Spleen (tissue), 11 donors: ENCODE measurements at regions not wholly inside any gene's neighbourhood (a gene's known extent, or its start where the extent isn't known, plus 50 kb on each side); places are given as distances from the start of the nearest gene placed in this dataset.

Experiments
- DNase-seq: peaks from one replicate; pipeline ENCODE4 v3.0.0-alpha.2; 2020
- H3K27ac ChIP-seq, 8 donors: fragments of 200-600 bp; sonication (generic) in 7 of 8; 1 replicate in 4 of 8; 2 replicates in 4 of 8; pipeline versions ENCODE4 v1.5.0 to v1.8.0; 2016 to 2021; ENCODE audit warnings: inconsistent platforms in 4 of 8, mild to moderate bottlenecking in 4 of 8, moderate library complexity in 1 of 8
- H3K27me3 ChIP-seq, 7 donors: fragments of 200-600 bp; sonication (generic) in 6 of 7; replicated peaks in 1 of 7; 1 replicate in 4 of 7; 2 replicates in 3 of 7; pipeline versions ENCODE4 v1.5.0 to v1.8.0; 2016 to 2021; ENCODE audit warnings: inconsistent platforms in 3 of 7, mild to moderate bottlenecking in 1 of 7
- H3K36me3 ChIP-seq, 6 donors: fragments of 200-600 bp; sonication (generic) in 5 of 6; 1 replicate in 4 of 6; 2 replicates in 2 of 6; pipeline versions ENCODE4 v1.5.0 to v1.8.0; 2016 to 2021; ENCODE audit warnings: inconsistent platforms in 2 of 6
- H3K4me1 ChIP-seq, 6 donors: fragments of 200-600 bp; sonication (generic) in 5 of 6; 1 replicate in 3 of 6; 2 replicates in 3 of 6; pipeline versions ENCODE4 v1.5.0 to v1.8.0; 2016 to 2021; ENCODE audit warnings: inconsistent platforms in 3 of 6
- H3K4me3 ChIP-seq, 8 donors: fragments of 200-600 bp; sonication (generic) in 7 of 8; 1 replicate in 4 of 8; 2 replicates in 4 of 8; pipeline versions ENCODE4 v1.5.0 to v1.8.0; 2016 to 2021; ENCODE audit warnings: inconsistent platforms in 4 of 8, mild to moderate bottlenecking in 4 of 8, moderate library complexity in 2 of 8
- H3K9me3 ChIP-seq, 8 donors: fragments of 200-600 bp; sonication (generic) in 7 of 8; 1 replicate in 4 of 8; 2 replicates in 4 of 8; pipeline versions ENCODE4 v1.5.0 to v1.8.0; 2016 to 2021; ENCODE audit warnings: inconsistent platforms in 4 of 8
- CTCF ChIP-seq, 11 experiments: fragments of 200-600 bp in 7 of 11; fragments of 450-650 bp in 4 of 11; sonication (generic) in 4 of 11; IDR thresholded peaks in 8 of 11; conservative IDR thresholded peaks in 3 of 11; 1 replicate in 7 of 11; 2 replicates in 4 of 11; pipeline versions ENCODE4 v1.4.0 to v1.8.0; 2016 to 2021; ENCODE audit warnings: antibody characterized with exemption in 11 of 11, inconsistent platforms in 4 of 11, mild to moderate bottlenecking in 1 of 11
- POLR2A ChIP-seq, 3 donors: fragments of 450-650 bp; IDR thresholded peaks; one replicate each; pipeline ENCODE4 v1.5.1; 2017; ENCODE audit warnings: antibody characterized with exemption in 3 of 3, mild to moderate bottlenecking in 1 of 3
- POLR2AphosphoS5 ChIP-seq, 3 donors: sonication (generic); formaldehyde crosslinking; IDR thresholded peaks; one replicate each; pipeline ENCODE4 v1.5.1; 2017; ENCODE audit warnings: antibody characterized with exemption in 3 of 3
- WGBS, 5 donors: extraction: QIAGEN DNeasy Blood & Tissue Kit in 3 of 5; methylation state at CpG; one replicate each; pipeline versions ENCODE4 v1.1.5 to v1.1.7; 2013 to 2018; 5-methylcytosine and 5-hydroxymethylcytosine counted together
- intact Hi-C: fragments of 100-400 bp; cut with DNase I; formaldehyde crosslinking; loops from one replicate; pipeline ENCODE4 v1.15.0; 2023; ENCODE audit warnings: low total_unique reads
- donor health status: healthy with polysubstance abuse.
- donor health status: DM: no; HTN: no; CAD: no; lungs with moderate emphysema.
- donor health status: DM: no; HTN: no; CAD: no.
- donor health status: Bipolar disorder and iron deficiency.
- donor health status: healthy.
- donor health status: DM: no; HTN: no; CAD: no.
- donor health status: DM: yes; HTN: yes; CAD: no.

- WGBS, 5 donors, result 61 to 82% (median 74%) methylated on average over 2 of the region's 2 CpGs
- H3K27me3 ChIP-seq, result no peaks in the 10 kb centered on the region
- TF ChIP-seq CTCF (IDR thresholded peaks at IDR 0.05 in 8 of 11, conservative IDR thresholded peaks at IDR 0.05 in 3 of 11) (no peak), POLR2AphosphoS5 (IDR thresholded peaks at IDR 0.05) (no peak), POLR2A (IDR thresholded peaks at IDR 0.05) (no peak)
- DNase-seq, result no peak
- no peaks in the 10 kb centered on the region for H3K36me3 ChIP-seq
- H3K4me3 ChIP-seq, result no peak overlapping the region
- no peak overlapping the region for H3K27ac ChIP-seq
- no peaks in the 10 kb centered on the region for H3K4me1 ChIP-seq
- intact Hi-C loops, result no loop called here
- no peaks in the 10 kb centered on the region for H3K9me3 ChIP-seq
These were observed 694.2 kb upstream of the FZD8 start for GRCh38 chr10:36336315-36336714.

- intact Hi-C loops, result no loop called here
- TF ChIP-seq CTCF (IDR thresholded peaks at IDR 0.05 in 8 of 11, conservative IDR thresholded peaks at IDR 0.05 in 3 of 11) (no peak), POLR2A (IDR thresholded peaks at IDR 0.05) (no peak), POLR2AphosphoS5 (IDR thresholded peaks at IDR 0.05) (no peak)
- WGBS, 5 donors, result 77 to 93% (median 81%) methylated on average over 2 of the region's 2 CpGs
These were observed 691.4 kb upstream of the FZD8 start for GRCh38 chr10:36333446-36333845.

GRCh38 chr10:36332926-36333325 is 690.8 kb upstream of the FZD8 start:
- Histone ChIP-seq H3K9me3 (no peaks in the 10 kb centered on the region), H3K27me3 (no peaks in the 10 kb centered on the region), H3K36me3 (no peaks in the 10 kb centered on the region), H3K4me3 (no peak overlapping the region), H3K4me1 (no peaks in the 10 kb centered on the region), H3K27ac (no peak overlapping the region)
- no peak for DNase-seq
- intact Hi-C loops, result no loop called here
- WGBS, 5 donors, result 91 to 97% (median 92%) methylated on average over 3 of the region's 3 CpGs
- no peak for TF ChIP-seq CTCF (IDR thresholded peaks at IDR 0.05 in 8 of 11, conservative IDR thresholded peaks at IDR 0.05 in 3 of 11)
- TF ChIP-seq POLR2AphosphoS5 (IDR thresholded peaks at IDR 0.05), result no peak
- TF ChIP-seq POLR2A (IDR thresholded peaks at IDR 0.05), result no peak

More at GRCh38 chr10:36333446-36333845, 691.4 kb upstream of the FZD8 start:
- H3K27me3 ChIP-seq, result no peaks in the 10 kb centered on the region
- no peak for DNase-seq
- no peaks in the 10 kb centered on the region for H3K4me1 ChIP-seq
- no peak overlapping the region for H3K27ac ChIP-seq
- H3K4me3 ChIP-seq, result no peak overlapping the region
- H3K9me3 ChIP-seq, result no peaks in the 10 kb centered on the region
- no peaks in the 10 kb centered on the region for H3K36me3 ChIP-seq

- H3K4me3 ChIP-seq, result no peak overlapping the region
- WGBS, 5 donors, result 71 to 83% (median 78%) methylated on average over 3 of the region's 3 CpGs
- H3K27me3 ChIP-seq, result no peaks in the 10 kb centered on the region
- no peak for DNase-seq
- H3K36me3 ChIP-seq, result no peaks in the 10 kb centered on the region
- H3K4me1 ChIP-seq, result no peaks in the 10 kb centered on the region
- H3K27ac ChIP-seq, result no peak overlapping the region
- TF ChIP-seq CTCF (IDR thresholded peaks at IDR 0.05 in 8 of 11, conservative IDR thresholded peaks at IDR 0.05 in 3 of 11) (no peak), POLR2A (IDR thresholded peaks at IDR 0.05) (no peak), POLR2AphosphoS5 (IDR thresholded peaks at IDR 0.05) (no peak)
- intact Hi-C loops, result no loop called here
- H3K9me3 ChIP-seq, result no peaks in the 10 kb centered on the region
These were observed 689.0 kb upstream of the FZD8 start for GRCh38 chr10:36331121-36331520.
